Activated CD4-positive, alpha-beta T cell treated with anti-CD3 and anti-CD28 coated beads for 36 hours (primary cell): ENCODE measurements at regions not wholly inside any gene's neighbourhood (a gene's known extent, or its start where the extent isn't known, plus 50 kb on each side); places are given as distances from the start of the nearest gene placed in this dataset.

Experiments
- ATAC-seq: fragments of 200-7000 bp; cut with Tn5 transposase; one replicate; pipeline ENCODE4 v1.10.0; 2021; ENCODE audit warnings: mild to moderate bottlenecking, moderate library complexity
- CTCF ChIA-PET: fragments of 350-600 bp; sonication (Branson Sonifier 250); formaldehyde crosslinking; loops from one replicate; lab custom pipeline; 2021; ENCODE audit warnings: antibody characterized with exemption; lab: Charles Lee
- POLR2A ChIA-PET: fragments of 350-600 bp; sonication (Branson Sonifier 250); formaldehyde crosslinking; loops from one replicate; lab custom pipeline; 2021; ENCODE audit warnings: antibody characterized with exemption, inconsistent platforms; lab: Charles Lee
- DNase-seq: peaks from one replicate; pipeline ENCODE4 v3.0.0-alpha.2; 2020
- H3K27ac Mint-ChIP-seq: one replicate; pipeline ENCODE4 v1.8.0; 2021; ENCODE audit warnings: mixed read lengths
- H3K27me3 Mint-ChIP-seq: one replicate; pipeline ENCODE4 v1.8.0; 2021; ENCODE audit warnings: mixed read lengths
- H3K36me3 Mint-ChIP-seq: one replicate; pipeline ENCODE4 v1.8.0; 2021; ENCODE audit warnings: low read depth, mixed read lengths
- H3K4me1 Mint-ChIP-seq: one replicate; pipeline ENCODE4 v1.8.0; 2021; ENCODE audit warnings: mixed read lengths
- H3K4me3 Mint-ChIP-seq: one replicate; pipeline ENCODE4 v1.8.0; 2021; ENCODE audit warnings: mild to moderate bottlenecking, moderate library complexity, mixed read lengths
- H3K9me3 Mint-ChIP-seq: one replicate; pipeline ENCODE4 v1.8.0; 2021; ENCODE audit warnings: low read depth, mixed read lengths
- intact Hi-C, 2 experiments: fragments of 100-400 bp; cut with DNase I in 1 of 2; cut with micrococcal nuclease in 1 of 2; formaldehyde crosslinking; loops; one replicate each; pipeline versions ENCODE4 v1.14.2 to v1.15.1; 2022 to 2024; cut with DNase I, micrococcal nuclease

GRCh38 chr1:87208080-87208479 lies 120.6 kb upstream of the LMO4 start:
- no peak for ATAC-seq
- ChIA-PET POLR2A (no interaction called here), CTCF (interaction anchor here (0.8 kb wide), 1 partner anchor 387 kb away, joined by 3 read pairs; no protein-coding TSS in a partner anchor)
- H3K27ac Mint-ChIP-seq, result no peak overlapping the region
- DNase-seq, result no peak
- intact Hi-C loops, result loop anchor here in 1 of 2 experiments (10.0 kb wide), 1 partner anchor 57 kb away; no protein-coding TSS in a partner anchor
- H3K9me3 Mint-ChIP-seq, result no peaks in the 10 kb centered on the region
- H3K4me1 Mint-ChIP-seq, result no peaks in the 10 kb centered on the region
- H3K27me3 Mint-ChIP-seq, result peaks cover 15% of the 10 kb centered on the region
- H3K36me3 Mint-ChIP-seq, result no peaks in the 10 kb centered on the region
- no peak overlapping the region for H3K4me3 Mint-ChIP-seq

- no peak overlapping the region for H3K4me3 Mint-ChIP-seq
- H3K9me3 Mint-ChIP-seq, result no peaks in the 10 kb centered on the region
- peaks cover 9% of the 10 kb centered on the region for H3K27me3 Mint-ChIP-seq
- no peak overlapping the region for H3K27ac Mint-ChIP-seq
- H3K36me3 Mint-ChIP-seq, result no peaks in the 10 kb centered on the region
- ChIA-PET POLR2A (no interaction called here), CTCF (no interaction called here)
- ATAC-seq (no peak), DNase-seq (no peak)
- intact Hi-C loops, result loop anchor here in 1 of 2 experiments (10.0 kb wide), 1 partner anchor 56 kb away; no protein-coding TSS in a partner anchor
- no peaks in the 10 kb centered on the region for H3K4me1 Mint-ChIP-seq
Measured at GRCh38 chr1:87208931-87209330, 119.7 kb upstream of the LMO4 start.

GRCh38 chr1:87210151-87210550 lies 118.5 kb upstream of the LMO4 start:
- Mint-ChIP-seq H3K4me3 (no peak overlapping the region), H3K27ac (no peak overlapping the region), H3K4me1 (no peaks in the 10 kb centered on the region), H3K27me3 (peaks cover 7% of the 10 kb centered on the region), H3K9me3 (peaks cover 2% of the 10 kb centered on the region), H3K36me3 (no peaks in the 10 kb centered on the region)
- ATAC-seq, result no peak
- intact Hi-C loops, result no loop called here
- DNase-seq, result no peak
- ChIA-PET CTCF (no interaction called here), POLR2A (no interaction called here)

- CTCF ChIA-PET, result no interaction called here
- Mint-ChIP-seq H3K27me3 (peaks cover 4% of the 10 kb centered on the region), H3K27ac (no peak overlapping the region), H3K9me3 (peaks cover 12% of the 10 kb centered on the region), H3K4me1 (no peaks in the 10 kb centered on the region), H3K4me3 (no peak overlapping the region), H3K36me3 (no peaks in the 10 kb centered on the region)
- intact Hi-C loops, result no loop called here
- ATAC-seq (no peak), DNase-seq (no peak)
- POLR2A ChIA-PET, result no interaction called here
Measured at GRCh38 chr1:87212431-87213134, 116.1 kb upstream of the LMO4 start.

- intact Hi-C loops, result no loop called here
- ATAC-seq, result no peak
- H3K9me3 Mint-ChIP-seq, result peaks cover 12% of the 10 kb centered on the region
- DNase-seq, result no peak
- CTCF ChIA-PET, result no interaction called here
- H3K27ac Mint-ChIP-seq, result no peak overlapping the region
- H3K27me3 Mint-ChIP-seq, result peaks cover 3% of the 10 kb centered on the region
- H3K4me3 Mint-ChIP-seq, result no peak overlapping the region
- no peaks in the 10 kb centered on the region for H3K36me3 Mint-ChIP-seq
- H3K4me1 Mint-ChIP-seq, result no peaks in the 10 kb centered on the region
- POLR2A ChIA-PET, result no interaction called here
Measured at GRCh38 chr1:87213135-87213515, 115.6 kb upstream of the LMO4 start.

- DNase-seq (no peak), ATAC-seq (no peak)
- H3K9me3 Mint-ChIP-seq, result peaks cover 12% of the 10 kb centered on the region
- H3K4me3 Mint-ChIP-seq, result no peak overlapping the region
- H3K36me3 Mint-ChIP-seq, result no peaks in the 10 kb centered on the region
- H3K27me3 Mint-ChIP-seq, result no peaks in the 10 kb centered on the region
- H3K27ac Mint-ChIP-seq, result no peak overlapping the region
- intact Hi-C loops, result no loop called here
- ChIA-PET CTCF (no interaction called here), POLR2A (no interaction called here)
- no peaks in the 10 kb centered on the region for H3K4me1 Mint-ChIP-seq
Measured at GRCh38 chr1:87215592-87215991, 113.1 kb upstream of the LMO4 start.

GRCh38 chr1:87218618-87219017 lies 110.1 kb upstream of the LMO4 start:
- Mint-ChIP-seq H3K9me3 (peaks cover 13% of the 10 kb centered on the region), H3K27me3 (peaks cover 2% of the 10 kb centered on the region), H3K36me3 (no peaks in the 10 kb centered on the region), H3K27ac (no peak overlapping the region), H3K4me1 (no peaks in the 10 kb centered on the region), H3K4me3 (no peak overlapping the region)
- ChIA-PET POLR2A (no interaction called here), CTCF (no interaction called here)
- ATAC-seq (no peak), DNase-seq (no peak)
- intact Hi-C loops, result no loop called here

GRCh38 chr1:87219141-87219540 lies 109.5 kb upstream of the LMO4 start:
- ChIA-PET CTCF (interaction anchor here (1.4 kb wide), 1 partner anchor 16 kb away, joined by 5 read pairs; no protein-coding TSS in a partner anchor), POLR2A (no interaction called here)
- ATAC-seq, result no peak
- Mint-ChIP-seq H3K4me1 (no peaks in the 10 kb centered on the region), H3K27me3 (peaks cover 2% of the 10 kb centered on the region), H3K4me3 (no peak overlapping the region), H3K27ac (no peak overlapping the region), H3K36me3 (no peaks in the 10 kb centered on the region), H3K9me3 (peaks cover 14% of the 10 kb centered on the region)
- intact Hi-C loops, result no loop called here
- DNase-seq, result no peak

GRCh38 chr1:87219626-87220025 lies 109.1 kb upstream of the LMO4 start:
- Mint-ChIP-seq H3K36me3 (no peaks in the 10 kb centered on the region), H3K27ac (no peak overlapping the region), H3K4me3 (no peak overlapping the region), H3K27me3 (peaks cover 2% of the 10 kb centered on the region), H3K4me1 (no peaks in the 10 kb centered on the region), H3K9me3 (peaks cover 14% of the 10 kb centered on the region)
- ATAC-seq, result no peak
- no peak for DNase-seq
- POLR2A ChIA-PET, result no interaction called here
- CTCF ChIA-PET, result interaction anchor here (1.4 to 1.6 kb wide), 2 partner anchors 15 to 28 kb away, joined by 5 read pairs; no protein-coding TSS in a partner anchor
- intact Hi-C loops, result no loop called here

GRCh38 chr1:87220993-87221392 lies 107.7 kb upstream of the LMO4 start:
- H3K36me3 Mint-ChIP-seq, result no peaks in the 10 kb centered on the region
- DNase-seq, result no peak
- H3K9me3 Mint-ChIP-seq, result peaks cover 6% of the 10 kb centered on the region
- POLR2A ChIA-PET, result no interaction called here
- peaks cover 2% of the 10 kb centered on the region for H3K27me3 Mint-ChIP-seq
- ATAC-seq, result no peak
- no peaks in the 10 kb centered on the region for H3K4me1 Mint-ChIP-seq
- CTCF ChIA-PET, result interaction anchor here (1.6 kb wide), 1 partner anchor 26 kb away, joined by 5 read pairs; no protein-coding TSS in a partner anchor
- intact Hi-C loops, result no loop called here
- H3K4me3 Mint-ChIP-seq, result no peak overlapping the region
- no peak overlapping the region for H3K27ac Mint-ChIP-seq

- Mint-ChIP-seq H3K4me3 (no peak overlapping the region), H3K27ac (no peak overlapping the region), H3K36me3 (no peaks in the 10 kb centered on the region), H3K4me1 (no peaks in the 10 kb centered on the region), H3K9me3 (peaks cover 2% of the 10 kb centered on the region), H3K27me3 (peaks cover 2% of the 10 kb centered on the region)
- peak; percentile 93 for ATAC-seq
- intact Hi-C loops, result no loop called here
- ChIA-PET CTCF (no interaction called here), POLR2A (no interaction called here)
- peak; percentile 6 for DNase-seq
Measured at GRCh38 chr1:87224201-87224600, 104.5 kb upstream of the LMO4 start.

GRCh38 chr1:87225171-87225570 lies 103.5 kb upstream of the LMO4 start:
- no peaks in the 10 kb centered on the region for H3K36me3 Mint-ChIP-seq
- H3K27me3 Mint-ChIP-seq, result peaks cover 2% of the 10 kb centered on the region
- no peaks in the 10 kb centered on the region for H3K4me1 Mint-ChIP-seq
- H3K4me3 Mint-ChIP-seq, result no peak overlapping the region
- intact Hi-C loops, result no loop called here
- DNase-seq (no peak), ATAC-seq (no peak)
- no peak overlapping the region for H3K27ac Mint-ChIP-seq
- POLR2A ChIA-PET, result no interaction called here
- H3K9me3 Mint-ChIP-seq, result peaks cover 2% of the 10 kb centered on the region
- CTCF ChIA-PET, result no interaction called here
